ENCODE measurements at regions not wholly inside any gene's neighbourhood (a gene's known extent, or its start where the extent isn't known, plus 50 kb on each side); places are given as distances from the start of the nearest gene placed in this dataset.

DNA sequence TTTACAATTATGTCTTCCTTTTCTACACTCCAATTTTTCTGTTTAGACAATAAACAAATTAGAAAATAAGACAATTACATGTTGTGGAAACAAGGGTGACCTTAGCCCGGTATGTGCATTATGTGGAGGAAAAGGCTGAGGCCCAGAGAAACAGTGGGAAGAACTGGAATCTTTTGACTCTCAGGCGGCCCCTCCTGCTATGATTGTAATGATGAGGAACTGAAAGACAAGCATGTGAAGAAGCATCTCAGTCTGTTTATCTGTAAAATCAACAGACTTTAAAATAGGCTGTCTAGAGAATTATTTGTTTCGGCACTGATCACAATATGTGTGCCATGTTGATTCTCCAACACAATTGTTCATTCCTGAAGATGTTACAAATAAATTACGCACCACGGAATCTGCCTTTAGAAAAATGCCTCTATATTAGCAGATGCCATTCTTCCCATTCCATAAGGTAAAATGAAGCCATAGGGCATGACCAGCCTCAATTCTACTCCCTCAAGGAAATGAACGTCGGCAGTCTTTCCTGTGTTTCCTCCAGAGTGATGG, 1201.6 kb upstream of the CITED2 start:
- H3K36me3 ChIP-seq (ENCODE audit: insufficient read depth, low read length): no peaks in the 10 kb centered on the region
- TF ChIP-seq, protein P1, sequence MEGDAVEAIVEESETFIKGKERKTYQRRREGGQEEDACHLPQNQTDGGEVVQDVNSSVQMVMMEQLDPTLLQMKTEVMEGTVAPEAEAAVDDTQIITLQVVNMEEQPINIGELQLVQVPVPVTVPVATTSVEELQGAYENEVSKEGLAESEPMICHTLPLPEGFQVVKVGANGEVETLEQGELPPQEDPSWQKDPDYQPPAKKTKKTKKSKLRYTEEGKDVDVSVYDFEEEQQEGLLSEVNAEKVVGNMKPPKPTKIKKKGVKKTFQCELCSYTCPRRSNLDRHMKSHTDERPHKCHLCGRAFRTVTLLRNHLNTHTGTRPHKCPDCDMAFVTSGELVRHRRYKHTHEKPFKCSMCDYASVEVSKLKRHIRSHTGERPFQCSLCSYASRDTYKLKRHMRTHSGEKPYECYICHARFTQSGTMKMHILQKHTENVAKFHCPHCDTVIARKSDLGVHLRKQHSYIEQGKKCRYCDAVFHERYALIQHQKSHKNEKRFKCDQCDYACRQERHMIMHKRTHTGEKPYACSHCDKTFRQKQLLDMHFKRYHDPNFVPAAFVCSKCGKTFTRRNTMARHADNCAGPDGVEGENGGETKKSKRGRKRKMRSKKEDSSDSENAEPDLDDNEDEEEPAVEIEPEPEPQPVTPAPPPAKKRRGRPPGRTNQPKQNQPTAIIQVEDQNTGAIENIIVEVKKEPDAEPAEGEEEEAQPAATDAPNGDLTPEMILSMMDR (IDR thresholded peaks at IDR 0.05; ENCODE audit: extremely low read depth, low read depth, low read length): no peak
- no peaks in the 10 kb centered on the region for H3K79me2 ChIP-seq (ENCODE audit: insufficient read depth, low read length)
- H3K27me3 ChIP-seq (ENCODE audit: insufficient read depth, low read length): no peaks in the 10 kb centered on the region
- H3K9me3 ChIP-seq (ENCODE audit: low read depth, low read length): no peaks in the 10 kb centered on the region
- no peak overlapping the region for H3K27ac ChIP-seq (ENCODE audit: low read depth, low read length)
- no peak for DNase-seq (ENCODE audit: insufficient read length, low spot score, missing footprints)
- H3K4me1 ChIP-seq (ENCODE audit: insufficient read depth, low read length): peaks cover 18% of the 10 kb centered on the region
- H2AFZ ChIP-seq (ENCODE audit: low read length): no peak overlapping the region
- no peak overlapping the region for H3K4me2 ChIP-seq (ENCODE audit: insufficient read depth, low read length)
- H4K20me1 ChIP-seq (ENCODE audit: insufficient read depth, low read length): no peaks in the 10 kb centered on the region
- no peak overlapping the region for H3K4me3 ChIP-seq (ENCODE audit: insufficient read depth, low read length)

DNA sequence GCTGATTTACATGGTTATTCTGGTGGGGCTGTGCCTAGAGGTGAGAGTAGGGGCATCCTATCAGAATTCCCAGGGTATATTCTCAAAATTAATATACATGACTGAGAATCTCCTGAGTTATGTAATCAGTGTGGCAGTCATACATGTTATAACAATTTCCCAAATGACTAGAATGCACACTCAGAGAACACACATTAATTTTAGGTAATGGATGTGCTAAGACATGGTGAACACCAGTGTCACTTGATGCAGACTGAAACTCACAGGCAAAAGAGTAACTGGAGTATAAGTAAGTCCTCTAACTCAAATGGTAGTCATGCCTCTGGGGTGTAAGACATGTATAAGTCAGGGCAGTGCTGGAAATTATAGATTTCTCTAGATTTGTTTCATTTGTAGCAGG, 1198.4 kb upstream of the CITED2 start:
- Histone ChIP-seq H3K4me3 (ENCODE audit: insufficient read depth, low read length) (no peak overlapping the region), H3K79me2 (ENCODE audit: insufficient read depth, low read length) (no peaks in the 10 kb centered on the region), H3K27me3 (ENCODE audit: insufficient read depth, low read length) (no peaks in the 10 kb centered on the region), H3K36me3 (ENCODE audit: insufficient read depth, low read length) (no peaks in the 10 kb centered on the region), H3K9me3 (ENCODE audit: low read depth, low read length) (no peaks in the 10 kb centered on the region), H3K4me1 (ENCODE audit: insufficient read depth, low read length) (peaks cover 22% of the 10 kb centered on the region), H3K4me2 (ENCODE audit: insufficient read depth, low read length) (no peak overlapping the region), H4K20me1 (ENCODE audit: insufficient read depth, low read length) (no peaks in the 10 kb centered on the region), H3K27ac (ENCODE audit: low read depth, low read length) (peak overlapping the region; percentile 73), H2AFZ (ENCODE audit: low read length) (peak overlapping the region; percentile 30)
- TF ChIP-seq, protein P1 (IDR thresholded peaks at IDR 0.05; ENCODE audit: extremely low read depth, low read depth, low read length): no peak
- DNase-seq (ENCODE audit: insufficient read length, low spot score, missing footprints): no peak

DNA sequence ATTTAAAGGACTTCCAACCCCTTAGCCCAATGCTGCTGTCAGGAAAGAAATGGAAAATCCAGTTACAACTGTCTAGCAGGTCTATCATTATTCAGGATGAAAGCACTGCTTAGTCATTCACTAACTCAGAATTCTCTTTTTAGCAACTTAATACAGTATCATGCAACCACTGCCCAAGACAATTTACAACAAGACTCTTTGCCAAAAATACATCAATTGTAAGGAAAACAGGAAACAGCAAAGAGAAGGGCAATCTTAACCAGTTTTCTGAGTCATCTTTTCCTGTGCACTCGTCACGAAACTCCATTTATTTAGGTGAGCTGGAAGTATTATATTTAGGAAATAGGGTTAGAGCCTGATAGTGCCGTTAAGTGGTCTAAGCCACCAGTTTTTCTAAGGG, 1197.7 kb upstream of the CITED2 start:
- Histone ChIP-seq H3K36me3 (ENCODE audit: insufficient read depth, low read length) (no peaks in the 10 kb centered on the region), H4K20me1 (ENCODE audit: insufficient read depth, low read length) (no peaks in the 10 kb centered on the region), H2AFZ (ENCODE audit: low read length) (peak overlapping the region; percentile 30), H3K27ac (ENCODE audit: low read depth, low read length) (peak overlapping the region; percentile 73), H3K4me1 (ENCODE audit: insufficient read depth, low read length) (peaks cover 29% of the 10 kb centered on the region), H3K4me2 (ENCODE audit: insufficient read depth, low read length) (peak overlapping the region; percentile 2), H3K27me3 (ENCODE audit: insufficient read depth, low read length) (no peaks in the 10 kb centered on the region), H3K4me3 (ENCODE audit: insufficient read depth, low read length) (no peak overlapping the region), H3K79me2 (ENCODE audit: insufficient read depth, low read length) (no peaks in the 10 kb centered on the region), H3K9me3 (ENCODE audit: low read depth, low read length) (no peaks in the 10 kb centered on the region)
- peak; percentile 41 for DNase-seq (ENCODE audit: insufficient read length, low spot score, missing footprints)
- TF ChIP-seq, protein P1 (IDR thresholded peaks at IDR 0.05; ENCODE audit: extremely low read depth, low read depth, low read length): no peak

DNA sequence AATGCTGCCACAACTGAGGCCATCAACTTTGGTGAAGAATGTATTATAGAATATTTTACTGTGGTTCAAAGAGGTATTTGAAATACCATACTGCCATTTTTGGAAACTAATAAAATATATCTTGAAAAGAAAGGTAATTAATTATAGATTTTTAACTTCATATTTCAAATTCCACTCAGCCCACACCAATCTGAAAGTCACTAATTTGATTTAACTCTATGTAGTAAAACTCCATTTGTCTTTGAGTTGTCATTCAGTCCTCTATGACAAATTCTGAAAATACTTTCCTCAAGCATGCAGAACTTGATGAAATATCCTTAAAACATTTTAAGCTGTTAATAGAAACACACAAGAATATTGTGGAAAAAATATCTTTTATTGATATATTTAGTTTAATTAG, 1196.7 kb upstream of the CITED2 start:
- H3K27me3 ChIP-seq (ENCODE audit: insufficient read depth, low read length): no peaks in the 10 kb centered on the region
- no peak for DNase-seq (ENCODE audit: insufficient read length, low spot score, missing footprints)
- H4K20me1 ChIP-seq (ENCODE audit: insufficient read depth, low read length): no peaks in the 10 kb centered on the region
- H2AFZ ChIP-seq (ENCODE audit: low read length): no peak overlapping the region
- peaks cover 39% of the 10 kb centered on the region for H3K4me1 ChIP-seq (ENCODE audit: insufficient read depth, low read length)
- H3K36me3 ChIP-seq (ENCODE audit: insufficient read depth, low read length): no peaks in the 10 kb centered on the region
- H3K9me3 ChIP-seq (ENCODE audit: low read depth, low read length): no peaks in the 10 kb centered on the region
- H3K4me3 ChIP-seq (ENCODE audit: insufficient read depth, low read length): no peak overlapping the region
- peak overlapping the region; percentile 73 for H3K27ac ChIP-seq (ENCODE audit: low read depth, low read length)
- no peaks in the 10 kb centered on the region for H3K79me2 ChIP-seq (ENCODE audit: insufficient read depth, low read length)
- TF ChIP-seq, protein P1 (IDR thresholded peaks at IDR 0.05; ENCODE audit: extremely low read depth, low read depth, low read length): no peak
- no peak overlapping the region for H3K4me2 ChIP-seq (ENCODE audit: insufficient read depth, low read length)
